H9 (cell line): ENCODE measurements at regions not wholly inside any gene's neighbourhood (a gene's known extent, or its start where the extent isn't known, plus 50 kb on each side); places are given as distances from the start of the nearest gene placed in this dataset.

Source experiments
- DNase-seq: peaks from one replicate; pipeline ENCODE4 v3.0.0-alpha.2; 2017
- H2AFZ ChIP-seq: one replicate; pipeline ENCODE4 v1.6.1; 2013; ENCODE audit warnings: mild to moderate bottlenecking, low read length, control low read depth, moderate library complexity
- H2AK5ac ChIP-seq: 2 replicates; pipeline ENCODE4 v1.6.1; 2013; ENCODE audit warnings: low read length, control low read depth, mixed read lengths; ENCODE audit not compliant: insufficient read length
- H2BK120ac ChIP-seq: one replicate; pipeline ENCODE4 v1.6.1; 2013; ENCODE audit warnings: low read depth, mild to moderate bottlenecking, low read length, control low read depth, inconsistent platforms; ENCODE audit not compliant: poor library complexity, severe bottlenecking
- H2BK12ac ChIP-seq: 2 replicates; pipeline ENCODE4 v1.6.1; 2013; ENCODE audit warnings: low read length, control low read depth, mixed read lengths, low read depth; ENCODE audit not compliant: insufficient read length
- H2BK15ac ChIP-seq: 2 replicates; pipeline ENCODE4 v1.6.1; 2013; ENCODE audit warnings: low read depth, low read length, control low read depth
- H2BK20ac ChIP-seq: one replicate; pipeline ENCODE4 v1.6.1; 2013; ENCODE audit warnings: low read depth, mild to moderate bottlenecking, low read length, control low read depth, inconsistent platforms; ENCODE audit not compliant: poor library complexity, severe bottlenecking
- H2BK5ac ChIP-seq: 2 replicates; pipeline ENCODE4 v1.6.1; 2013; ENCODE audit warnings: low read length, control low read depth, mixed read lengths; ENCODE audit not compliant: insufficient read length
- H3K14ac ChIP-seq: 2 replicates; pipeline ENCODE4 v1.6.1; 2013; ENCODE audit warnings: low read length, control low read depth; ENCODE audit not compliant: insufficient read depth
- H3K18ac ChIP-seq: 2 replicates; pipeline ENCODE4 v1.6.1; 2013; ENCODE audit warnings: low read depth, mild to moderate bottlenecking, mixed read lengths, low read length, control low read depth; ENCODE audit not compliant: insufficient read length
- H3K23ac ChIP-seq: 2 replicates; pipeline ENCODE4 v1.6.1; 2013; ENCODE audit warnings: low read length, control low read depth, mixed read lengths, low read depth; ENCODE audit not compliant: insufficient read length
- H3K23me2 ChIP-seq: 2 replicates; pipeline ENCODE4 v1.6.1; 2013; ENCODE audit warnings: low read depth, mild to moderate bottlenecking, mixed read lengths, low read length, control low read depth; ENCODE audit not compliant: insufficient read length, poor library complexity, severe bottlenecking
- H3K27ac ChIP-seq: 2 replicates; pipeline ENCODE4 v1.5.1; 2013; ENCODE audit warnings: low read length, control low read depth, mixed read lengths, low read depth; ENCODE audit not compliant: insufficient read length
- H3K27me3 ChIP-seq: 2 replicates; pipeline ENCODE4 v1.6.1; 2013; ENCODE audit warnings: low read length, control low read depth, inconsistent platforms; ENCODE audit not compliant: insufficient read depth
- H3K4ac ChIP-seq: 2 replicates; pipeline ENCODE4 v1.6.1; 2013; ENCODE audit warnings: low read depth, mild to moderate bottlenecking, control low read depth, inconsistent platforms, low read length, moderate library complexity
- H3K4me1 ChIP-seq: 2 replicates; pipeline ENCODE4 v1.6.1; 2013; ENCODE audit warnings: low read length, control low read depth, inconsistent platforms; ENCODE audit not compliant: insufficient read depth
- H3K4me2 ChIP-seq: 2 replicates; pipeline ENCODE4 v1.6.1; 2013; ENCODE audit warnings: low read length, control low read depth, mixed read lengths; ENCODE audit not compliant: insufficient read length, insufficient read depth
- H3K56ac ChIP-seq: 2 replicates; pipeline ENCODE4 v1.6.1; 2013; ENCODE audit warnings: low read depth, mild to moderate bottlenecking, mixed read lengths, low read length, control low read depth; ENCODE audit not compliant: insufficient read length
- H3K79me1 ChIP-seq: 2 replicates; pipeline ENCODE4 v1.6.1; 2013; ENCODE audit warnings: low read depth, mild to moderate bottlenecking, moderate library complexity, low read length, control low read depth, inconsistent platforms; ENCODE audit not compliant: insufficient read depth, poor library complexity, severe bottlenecking
- H3K79me2 ChIP-seq: 2 replicates; pipeline ENCODE4 v1.6.1; 2013; ENCODE audit warnings: low read length, control low read depth, inconsistent platforms; ENCODE audit not compliant: insufficient read depth
- H3K9ac ChIP-seq: 2 replicates; pipeline ENCODE4 v1.6.1; 2013; ENCODE audit warnings: low read length, control low read depth, mixed read lengths; ENCODE audit not compliant: insufficient read length; ENCODE audit errors: extremely low read depth
- H3K9me3 ChIP-seq: one replicate; pipeline ENCODE4 v1.6.1; 2013; ENCODE audit warnings: low read depth, low read length, inconsistent platforms; ENCODE audit not compliant: control insufficient read depth
- H3T11ph ChIP-seq: one replicate; pipeline ENCODE4 v1.6.1; 2013; ENCODE audit warnings: mild to moderate bottlenecking, low read length, control low read depth, inconsistent platforms
- H4K20me1 ChIP-seq: one replicate; pipeline ENCODE4 v1.6.1; 2013; ENCODE audit not compliant: control insufficient read depth, insufficient read length, insufficient read depth
- H4K5ac ChIP-seq: 2 replicates; pipeline ENCODE4 v1.6.1; 2013; ENCODE audit warnings: low read depth, mild to moderate bottlenecking, mixed read lengths, low read length, control low read depth; ENCODE audit not compliant: insufficient read length
- H4K8ac ChIP-seq: replicated peaks from 2 replicates; pipeline ENCODE4 v1.6.1; 2013; ENCODE audit warnings: low read length, control low read depth, mixed read lengths, low read depth; ENCODE audit not compliant: insufficient read length
- H4K91ac ChIP-seq: 2 replicates; pipeline ENCODE4 v1.6.1; 2013; ENCODE audit warnings: low read depth, mild to moderate bottlenecking, moderate library complexity, mixed read lengths, low read length, control low read depth; ENCODE audit not compliant: insufficient read length
- H3K27ac Mint-ChIP-seq, 3 experiments: 2 replicates in 2 of 3; 3 replicates in 1 of 3; pipeline ENCODE4 v1.8.0; 2020 to 2021; ENCODE audit warnings: mixed read lengths in 3 of 3, mild to moderate bottlenecking in 1 of 3, moderate library complexity in 1 of 3
- H3K27me3 Mint-ChIP-seq: 2 replicates; pipeline ENCODE4 v1.8.0; 2021; ENCODE audit warnings: low read depth, mild to moderate bottlenecking, moderate library complexity, mixed read lengths
- H3K36me3 Mint-ChIP-seq, 3 experiments: 2 replicates in 2 of 3; 3 replicates in 1 of 3; pipeline ENCODE4 v1.8.0; 2020 to 2021; ENCODE audit warnings: low read depth in 3 of 3, mixed read lengths in 3 of 3; ENCODE audit not compliant: insufficient read depth in 1 of 3
- H3K4me1 Mint-ChIP-seq, 2 experiments: 2 replicates each; pipeline ENCODE4 v1.8.0; 2020; ENCODE audit warnings: mixed read lengths in 2 of 2
- H3K4me3 Mint-ChIP-seq, 2 experiments: 2 replicates in 1 of 2; 3 replicates in 1 of 2; pipeline ENCODE4 v1.8.0; 2020 to 2021; ENCODE audit warnings: mild to moderate bottlenecking in 2 of 2, mixed read lengths in 2 of 2, moderate library complexity in 1 of 2
- H3K9me3 Mint-ChIP-seq, 2 experiments: 2 replicates in 1 of 2; 3 replicates in 1 of 2; pipeline ENCODE4 v1.8.0; 2020; ENCODE audit warnings: mild to moderate bottlenecking in 2 of 2, mixed read lengths in 2 of 2, moderate library complexity in 1 of 2
- CTCF ChIP-seq: fragments of 200-600 bp; sonication (generic); conservative IDR thresholded peaks from 3 replicates; pipeline ENCODE4 v1.8.0; 2021; ENCODE audit warnings: antibody characterized with exemption, mild to moderate bottlenecking
- WGBS: extraction: QIAGEN DNeasy Blood & Tissue Kit; methylation state at CpG from one replicate; pipeline ENCODE4 v1.1.7; 2013; ENCODE audit warnings: missing lambda C conversion rate, low lambda C conversion rate, mixed read lengths; ENCODE audit not compliant: insufficient read length; ENCODE audit errors: extremely low coverage; 5-methylcytosine and 5-hydroxymethylcytosine counted together

DNA sequence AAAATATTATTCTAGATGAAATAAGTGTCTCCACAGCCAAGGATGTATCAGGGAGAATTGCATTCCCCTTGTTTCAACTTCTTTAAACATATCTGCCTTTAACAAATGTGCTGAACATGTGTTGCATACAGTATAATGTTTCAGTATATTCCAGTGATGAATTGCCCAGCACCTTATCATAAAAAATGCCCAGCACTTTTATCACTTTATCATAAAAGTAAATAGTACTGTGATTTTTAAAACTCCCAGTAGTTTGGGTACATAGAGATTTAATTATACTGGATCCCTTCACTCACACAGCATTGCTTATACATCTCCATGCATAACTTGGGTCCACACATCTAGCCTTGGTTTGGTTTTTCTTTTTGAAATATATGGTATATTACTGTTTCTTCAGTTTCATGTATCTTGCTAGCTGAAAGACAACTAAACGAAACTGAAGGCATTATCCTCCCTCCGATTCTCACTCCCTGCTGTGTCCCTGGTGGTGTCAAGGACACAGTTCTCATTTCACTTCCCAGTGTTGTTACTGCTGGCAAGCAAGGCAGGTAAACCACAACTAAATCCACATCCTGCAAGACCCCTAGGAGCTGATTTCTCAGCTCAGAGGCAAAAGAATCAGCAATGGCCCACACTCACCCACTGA lies 118.2 kb upstream of the SLC44A3 start:
- H3K4me1 Mint-ChIP-seq = peaks cover 19 to 21% of the 10 kb centered on the region in 2 experiments

More for the DNA sequence above, 118.2 kb upstream of the SLC44A3 start:
- no peak overlapping the region for H3T11ph ChIP-seq
- DNase-seq = no peak
- H3K9ac ChIP-seq = no peak overlapping the region
- no peak overlapping the region for H2BK120ac ChIP-seq
- H4K20me1 ChIP-seq = no peaks in the 10 kb centered on the region
- no peak overlapping the region for H4K8ac ChIP-seq
- no peak overlapping the region for H3K14ac ChIP-seq
- H3K4me2 ChIP-seq = no peak overlapping the region
- no peak overlapping the region for H2AK5ac ChIP-seq
- H3K27ac ChIP-seq = no peak overlapping the region
- no peak overlapping the region for H2BK20ac ChIP-seq
- TF ChIP-seq CTCF = no peak
- no peak overlapping the region for H3K56ac ChIP-seq
- no peak overlapping the region for H4K5ac ChIP-seq
- H3K4me1 ChIP-seq = no peaks in the 10 kb centered on the region; the same call in 1 of the 2 replicates
- H2BK15ac ChIP-seq = no peak overlapping the region
- H2AFZ ChIP-seq = no peak overlapping the region
- no CpG with 5 or more reads among the region's 2 CpGs for WGBS
- H3K9me3 Mint-ChIP-seq = no peaks in the 10 kb centered on the region; a peak in 1 of 5 replicates
- no peak overlapping the region for H2BK12ac ChIP-seq
- no peak overlapping the region for H3K23ac ChIP-seq
- peaks cover 0 to 5% (median 2%) of the 10 kb centered on the region in 3 experiments; a peak in 4 of 7 replicates for H3K36me3 Mint-ChIP-seq
- no peak overlapping the region for H4K91ac ChIP-seq
- H3K23me2 ChIP-seq = no peaks in the 10 kb centered on the region
- no peaks in the 10 kb centered on the region for H3K27me3 Mint-ChIP-seq
- H3K9me3 ChIP-seq = no peaks in the 10 kb centered on the region
- no peak overlapping the region for H2BK5ac ChIP-seq
- H3K27ac Mint-ChIP-seq = peak overlapping the region in 1 of 3 experiments; percentile 65; a peak in 2 of 7 replicates
- no peaks in the 10 kb centered on the region for H3K27me3 ChIP-seq
- H3K79me1 ChIP-seq = no peaks in the 10 kb centered on the region
- H3K18ac ChIP-seq = no peak overlapping the region
- no peak overlapping the region for H3K4me3 Mint-ChIP-seq
- H3K79me2 ChIP-seq = no peaks in the 10 kb centered on the region
- no peak overlapping the region for H3K4ac ChIP-seq
